DND-41 (cell line): ENCODE measurements at regions not wholly inside any gene's neighbourhood (a gene's known extent, or its start where the extent isn't known, plus 50 kb on each side); places are given as distances from the start of the nearest gene placed in this dataset.

Source experiments
- EZH2 ChIP-seq: IDR thresholded peaks from 3 replicates; pipeline ENCODE4 v1.6.1; 2012; ENCODE audit warnings: borderline replicate concordance, low read depth, mild to moderate bottlenecking, moderate library complexity, low read length, inconsistent platforms; ENCODE audit not compliant: severe bottlenecking
- TF ChIP-seq, protein P1 (sequence below): IDR thresholded peaks from 2 replicates; pipeline ENCODE4 v1.5.1; 2012; ENCODE audit warnings: borderline replicate concordance, low read length, moderate library complexity, mild to moderate bottlenecking; ENCODE audit not compliant: poor library complexity, severe bottlenecking; ENCODE audit errors: extremely low read depth

- TF ChIP-seq, protein P1, sequence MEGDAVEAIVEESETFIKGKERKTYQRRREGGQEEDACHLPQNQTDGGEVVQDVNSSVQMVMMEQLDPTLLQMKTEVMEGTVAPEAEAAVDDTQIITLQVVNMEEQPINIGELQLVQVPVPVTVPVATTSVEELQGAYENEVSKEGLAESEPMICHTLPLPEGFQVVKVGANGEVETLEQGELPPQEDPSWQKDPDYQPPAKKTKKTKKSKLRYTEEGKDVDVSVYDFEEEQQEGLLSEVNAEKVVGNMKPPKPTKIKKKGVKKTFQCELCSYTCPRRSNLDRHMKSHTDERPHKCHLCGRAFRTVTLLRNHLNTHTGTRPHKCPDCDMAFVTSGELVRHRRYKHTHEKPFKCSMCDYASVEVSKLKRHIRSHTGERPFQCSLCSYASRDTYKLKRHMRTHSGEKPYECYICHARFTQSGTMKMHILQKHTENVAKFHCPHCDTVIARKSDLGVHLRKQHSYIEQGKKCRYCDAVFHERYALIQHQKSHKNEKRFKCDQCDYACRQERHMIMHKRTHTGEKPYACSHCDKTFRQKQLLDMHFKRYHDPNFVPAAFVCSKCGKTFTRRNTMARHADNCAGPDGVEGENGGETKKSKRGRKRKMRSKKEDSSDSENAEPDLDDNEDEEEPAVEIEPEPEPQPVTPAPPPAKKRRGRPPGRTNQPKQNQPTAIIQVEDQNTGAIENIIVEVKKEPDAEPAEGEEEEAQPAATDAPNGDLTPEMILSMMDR, result no peak
- no peak for TF ChIP-seq EZH2
Measured at GRCh38 chr3:189103208-189103607, 68.6 kb upstream of the TPRG1 start.
